Activated B cell treated with CpG ODN at 0.5 μM for 24 hours (primary cell): ENCODE measurements at regions not wholly inside any gene's neighbourhood (a gene's known extent, or its start where the extent isn't known, plus 50 kb on each side); places are given as distances from the start of the nearest gene placed in this dataset.

Source experiments
- ATAC-seq: fragments of 200-7000 bp; cut with Tn5 transposase; one replicate; pipeline ENCODE4 v1.10.0; 2021; ENCODE audit warnings: low read depth, mild to moderate bottlenecking, moderate library complexity
- CTCF ChIA-PET: fragments of 350-600 bp; sonication (Branson Sonifier 250); formaldehyde crosslinking; loops from one replicate; lab custom pipeline; 2021; ENCODE audit warnings: antibody characterized with exemption; lab: Charles Lee
- POLR2A ChIA-PET: fragments of 350-600 bp; sonication (Branson Sonifier 250); formaldehyde crosslinking; loops from one replicate; lab custom pipeline; 2021; ENCODE audit warnings: antibody characterized with exemption; lab: Charles Lee
- DNase-seq: peaks from one replicate; pipeline ENCODE4 v3.0.0; 2022
- H3K27ac Mint-ChIP-seq: one replicate; pipeline ENCODE4 v1.8.0; 2020; ENCODE audit warnings: mixed read lengths
- H3K27me3 Mint-ChIP-seq: one replicate; pipeline ENCODE4 v1.8.0; 2021; ENCODE audit warnings: mixed read lengths
- H3K36me3 Mint-ChIP-seq: one replicate; pipeline ENCODE4 v1.8.0; 2021; ENCODE audit warnings: low read depth, mixed read lengths
- H3K4me1 Mint-ChIP-seq: one replicate; pipeline ENCODE4 v1.8.0; 2021; ENCODE audit warnings: mixed read lengths
- H3K4me3 Mint-ChIP-seq: one replicate; pipeline ENCODE4 v1.8.0; 2020; ENCODE audit warnings: mild to moderate bottlenecking, mixed read lengths
- H3K9me3 Mint-ChIP-seq: one replicate; pipeline ENCODE4 v1.8.0; 2020; ENCODE audit warnings: mixed read lengths
- CTCF ChIP-seq: fragments of 200-600 bp; IDR thresholded peaks from one replicate; pipeline ENCODE4 v1.8.0; 2022; ENCODE audit warnings: antibody characterized with exemption, mild to moderate bottlenecking
- intact Hi-C: fragments of 100-400 bp; cut with micrococcal nuclease; formaldehyde crosslinking; loops from one replicate; pipeline ENCODE4 v1.15.1; 2024

- Mint-ChIP-seq H3K36me3 (no peaks in the 10 kb centered on the region), H3K9me3 (peaks cover 4% of the 10 kb centered on the region), H3K4me1 (no peaks in the 10 kb centered on the region), H3K27ac (no peak overlapping the region), H3K27me3 (no peaks in the 10 kb centered on the region), H3K4me3 (no peak overlapping the region)
- no peak for ATAC-seq
- intact Hi-C loops: no loop called here
- ChIA-PET CTCF (no interaction called here), POLR2A (no interaction called here)
- no peak for DNase-seq
- TF ChIP-seq CTCF: no peak
Measured at GRCh38 chr4:125781651-125782050, 466.9 kb downstream of the FAT4 start.

- intact Hi-C loops: no loop called here
- Mint-ChIP-seq H3K4me3 (no peak overlapping the region), H3K27ac (no peak overlapping the region), H3K36me3 (no peaks in the 10 kb centered on the region), H3K4me1 (no peaks in the 10 kb centered on the region), H3K9me3 (no peaks in the 10 kb centered on the region), H3K27me3 (no peaks in the 10 kb centered on the region)
- no peak for TF ChIP-seq CTCF
- DNase-seq (no peak), ATAC-seq (no peak)
- ChIA-PET CTCF (no interaction called here), POLR2A (no interaction called here)
Measured at GRCh38 chr4:125784741-125785140, 470.0 kb downstream of the FAT4 start.

GRCh38 chr4:125787707-125788106 is 473.0 kb downstream of the FAT4 start:
- intact Hi-C loops: no loop called here
- Mint-ChIP-seq H3K27me3 (no peaks in the 10 kb centered on the region), H3K36me3 (no peaks in the 10 kb centered on the region), H3K9me3 (no peaks in the 10 kb centered on the region), H3K4me1 (no peaks in the 10 kb centered on the region), H3K27ac (no peak overlapping the region), H3K4me3 (no peak overlapping the region)
- DNase-seq (no peak), ATAC-seq (no peak)
- POLR2A ChIA-PET: no interaction called here
- CTCF ChIA-PET: no interaction called here
- TF ChIP-seq CTCF: no peak

GRCh38 chr4:125789023-125789422 is 474.3 kb downstream of the FAT4 start:
- H3K4me1 Mint-ChIP-seq: no peaks in the 10 kb centered on the region
- no peak for TF ChIP-seq CTCF
- no peak overlapping the region for H3K4me3 Mint-ChIP-seq
- H3K9me3 Mint-ChIP-seq: peaks cover 2% of the 10 kb centered on the region
- CTCF ChIA-PET: no interaction called here
- POLR2A ChIA-PET: no interaction called here
- no peak for ATAC-seq
- H3K36me3 Mint-ChIP-seq: no peaks in the 10 kb centered on the region
- intact Hi-C loops: no loop called here
- DNase-seq: no peak
- H3K27me3 Mint-ChIP-seq: no peaks in the 10 kb centered on the region
- no peak overlapping the region for H3K27ac Mint-ChIP-seq

- no peak for DNase-seq
- no peak for ATAC-seq
- Mint-ChIP-seq H3K27ac (no peak overlapping the region), H3K4me1 (no peaks in the 10 kb centered on the region), H3K9me3 (peaks cover 2% of the 10 kb centered on the region), H3K36me3 (no peaks in the 10 kb centered on the region), H3K27me3 (no peaks in the 10 kb centered on the region), H3K4me3 (no peak overlapping the region)
- POLR2A ChIA-PET: no interaction called here
- TF ChIP-seq CTCF: no peak
- CTCF ChIA-PET: no interaction called here
- intact Hi-C loops: no loop called here
Measured at GRCh38 chr4:125791896-125792295, 477.1 kb downstream of the FAT4 start.
